HCT116 (cell line): ENCODE measurements at regions not wholly inside any gene's neighbourhood (a gene's known extent, or its start where the extent isn't known, plus 50 kb on each side); places are given as distances from the start of the nearest gene placed in this dataset.

Source experiments
- ATAC-seq: fragments of 200-7000 bp; cut with Tn5 transposase; 2 replicates; pipeline ENCODE4 v1.9.1; 2020; ENCODE audit warnings: mild to moderate bottlenecking, moderate library complexity
- BruUV-seq: library from RNA; stranded (reverse); fragments of 400-500 nt; replicated peaks from 2 replicates; lab custom pipeline; 2021; lab: Mats Ljungman, UMichigan
- CTCF ChIA-PET: fragments of 300-600 bp; sonication (Branson Sonifier 250); formaldehyde crosslinking; loops from one replicate; lab custom pipeline; 2021; ENCODE audit warnings: antibody characterized with exemption; lab: Charles Lee
- POLR2A ChIA-PET: fragments of 300-600, 350-600 bp; sonication (Branson Sonifier 250); formaldehyde crosslinking; loops from one replicate; lab custom pipeline; 2021; ENCODE audit warnings: antibody characterized with exemption; lab: Charles Lee
- RAD21 ChIA-PET, 2 experiments: fragments of 300-600 bp; sonication (Branson Sonifier 250); formaldehyde crosslinking; loops; one replicate each; lab custom pipeline; 2023; ENCODE audit warnings: low total read pairs in 2 of 2; ENCODE audit not compliant: uncharacterized antibody in 2 of 2, unreplicated experiment in 2 of 2, low non-redundant PET in 1 of 2; lab: Charles Lee
- DNase-seq: peaks from one replicate; pipeline ENCODE4 v3.0.0-alpha.2; 2010; ENCODE audit warnings: low read depth, low spot score
- H2AFZ ChIP-seq: fragments of 200-600 bp; shearing (Covaris generic), sonication (generic); 2 replicates; pipeline ENCODE4 v1.6.1; 2017; ENCODE audit warnings: low read depth, mixed run types, mixed read lengths, antibody characterized with exemption, low read length; ENCODE audit not compliant: poor library complexity, severe bottlenecking
- H3K27ac ChIP-seq: 2 replicates; pipeline ENCODE4 v1.5.1; 2012; ENCODE audit warnings: low read depth, low read length
- H3K27me3 ChIP-seq: fragments of 200-600 bp; sonication (generic); 2 replicates; pipeline ENCODE4 v1.6.1; 2016; ENCODE audit warnings: mixed run types, low read length, mixed read lengths; ENCODE audit not compliant: insufficient read depth
- H3K36me3 ChIP-seq, 2 experiments: fragments of 200-500 bp in 1 of 2; fragments of 200-600 bp in 1 of 2; sonication (Bioruptor generic) in 1 of 2; sonication (generic) in 1 of 2; 2 replicates each; pipeline versions ENCODE4 v1.5.1 to v1.6.1; 2014 to 2016; ENCODE audit warnings: low read length in 2 of 2, inconsistent platforms in 1 of 2, mixed read lengths in 1 of 2, mixed run types in 1 of 2; ENCODE audit not compliant: insufficient read depth in 2 of 2, control insufficient read depth in 1 of 2
- H3K4me1 ChIP-seq, 2 experiments: fragments of 200-600 bp in 1 of 2; sonication (generic) in 1 of 2; 2 replicates each; pipeline versions ENCODE4 v1.5.1 to v1.6.1; 2012 to 2017; ENCODE audit warnings: low read length in 2 of 2, inconsistent platforms in 1 of 2, mild to moderate bottlenecking in 1 of 2, mixed read lengths in 1 of 2, mixed run types in 1 of 2, moderate library complexity in 1 of 2; ENCODE audit not compliant: insufficient read depth in 2 of 2, control insufficient read depth in 1 of 2
- H3K4me2 ChIP-seq: fragments of 200-600 bp; sonication (generic); 2 replicates; pipeline ENCODE4 v1.6.1; 2017; ENCODE audit warnings: mixed run types, low read length, mixed read lengths
- H3K4me3 ChIP-seq, 2 experiments: fragments of 200-600 bp in 1 of 2; sonication (generic) in 1 of 2; replicated peaks in 1 of 2; 2 replicates each; pipeline ENCODE4 v1.5.1; 2011 to 2016; ENCODE audit warnings: low read length in 2 of 2, control low read depth in 1 of 2, low read depth in 1 of 2, mild to moderate bottlenecking in 1 of 2, mixed read lengths in 1 of 2, mixed run types in 1 of 2
- H3K79me2 ChIP-seq: fragments of 200-600 bp; sonication (generic); 2 replicates; pipeline ENCODE4 v1.6.1; 2017; ENCODE audit warnings: mild to moderate bottlenecking, mixed run types, low read length, moderate library complexity, mixed read lengths; ENCODE audit not compliant: insufficient read depth
- H3K9ac ChIP-seq: fragments of 200-600 bp; sonication (generic); 2 replicates; pipeline ENCODE4 v1.6.1; 2016; ENCODE audit warnings: low read length, mixed read lengths
- H3K9me2 ChIP-seq: fragments of 200-600 bp; sonication (generic), shearing (Covaris generic); 2 replicates; pipeline ENCODE4 v1.6.1; 2017; ENCODE audit warnings: mixed run types, mild to moderate bottlenecking, moderate library complexity; ENCODE audit not compliant: insufficient read depth
- H3K9me3 ChIP-seq, 2 experiments: fragments of 200-500 bp in 1 of 2; fragments of 200-600 bp in 1 of 2; sonication (Bioruptor generic) in 1 of 2; sonication (generic) in 1 of 2; 2 replicates each; pipeline ENCODE4 v1.6.1; 2014 to 2017; ENCODE audit warnings: low read length in 2 of 2, mixed read lengths in 2 of 2, inconsistent platforms in 1 of 2, low read depth in 1 of 2, mild to moderate bottlenecking in 1 of 2, mixed run types in 1 of 2, moderate library complexity in 1 of 2; ENCODE audit not compliant: control insufficient read depth in 1 of 2, insufficient read depth in 1 of 2
- H4K20me1 ChIP-seq: fragments of 200-600 bp; sonication (generic), shearing (Covaris generic); 2 replicates; pipeline ENCODE4 v1.6.1; 2017; ENCODE audit warnings: mixed run types, mild to moderate bottlenecking, moderate library complexity; ENCODE audit not compliant: insufficient read depth
- CBX3 ChIP-seq: IDR thresholded peaks from 2 replicates; pipeline ENCODE4 v1.6.1; 2012; ENCODE audit warnings: low read depth
- CEBPB ChIP-seq: IDR thresholded peaks from 2 replicates; pipeline ENCODE4 v1.6.1; 2012; ENCODE audit warnings: low read depth
- JUND ChIP-seq: IDR thresholded peaks from 2 replicates; pipeline ENCODE4 v1.6.1; 2012
- POLR2A ChIP-seq: IDR thresholded peaks from 2 replicates; pipeline ENCODE4 v1.7.0; 2011; ENCODE audit warnings: borderline replicate concordance; ENCODE audit not compliant: insufficient read depth, insufficient read length; ENCODE audit errors: extremely low read depth
- POLR2AphosphoS5 ChIP-seq: IDR thresholded peaks from 2 replicates; pipeline ENCODE4 v1.6.1; 2011; ENCODE audit warnings: mild to moderate bottlenecking, low read depth, low read length, moderate library complexity
- SP1 ChIP-seq: IDR thresholded peaks from 2 replicates; pipeline ENCODE4 v1.6.1; 2012; ENCODE audit warnings: low read depth
- SRF ChIP-seq: IDR thresholded peaks from 2 replicates; pipeline ENCODE4 v1.6.1; 2012; ENCODE audit warnings: low read depth
- ZFX ChIP-seq: fragments of 450-650 bp; IDR thresholded peaks from 2 replicates; pipeline ENCODE4 v1.6.1; 2017
- ZNF274 ChIP-seq: fragments of 200-500 bp; sonication (Bioruptor generic); IDR thresholded peaks from 2 replicates; pipeline ENCODE4 v1.6.1; 2014; ENCODE audit warnings: mild to moderate bottlenecking, low read depth, low read length, inconsistent platforms
- intact Hi-C: fragments of 100-400 bp; cut with micrococcal nuclease; formaldehyde crosslinking; loops from 2 replicates; pipeline ENCODE4 v1.10.0; 2022
- TF ChIP-seq, protein P1 (sequence below): IDR thresholded peaks from 2 replicates; pipeline ENCODE4 v1.6.1; 2012
- TF ChIP-seq, protein P2 (sequence below): IDR thresholded peaks from 2 replicates; pipeline ENCODE4 v1.6.1; 2012; ENCODE audit warnings: low read depth

DNA sequence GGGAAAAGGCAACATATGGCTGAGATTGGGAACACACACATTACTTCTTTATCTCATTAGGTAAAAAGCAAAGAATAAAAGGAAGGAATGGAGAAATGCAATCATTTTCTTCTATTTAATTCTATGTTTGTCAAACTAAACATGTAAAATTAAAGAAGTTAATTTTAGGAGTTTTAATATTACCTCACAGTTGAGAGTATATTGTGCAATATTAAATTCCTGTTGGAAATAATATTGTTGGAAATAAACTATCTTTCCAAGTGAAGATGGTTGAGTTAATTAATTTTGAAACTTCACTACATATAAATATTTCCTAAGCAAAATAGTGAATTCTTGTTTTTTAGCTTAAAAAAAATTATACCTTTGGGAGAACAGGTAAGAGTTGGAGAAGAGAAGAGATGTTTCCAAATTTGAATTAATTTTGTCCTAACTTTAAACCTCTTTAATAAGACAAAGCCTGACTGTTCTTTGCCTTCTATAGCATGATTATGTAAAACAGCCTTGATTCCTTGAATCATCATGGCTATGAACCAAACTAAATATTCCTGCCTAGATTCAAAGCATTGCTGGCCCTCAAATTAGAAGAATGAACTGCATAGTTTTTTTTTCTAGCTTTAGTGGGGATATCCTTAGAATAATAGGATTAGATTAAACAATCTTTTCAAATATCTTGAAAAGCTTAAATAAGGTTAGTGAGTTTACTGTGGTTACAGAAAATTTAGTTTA is 1349.1 kb upstream of the ADGRB3 start:
- ATAC-seq (no peak), DNase-seq (no peak)
- Histone ChIP-seq H3K27ac (no peak overlapping the region), H3K9me2 (no peaks in the 10 kb centered on the region), H3K79me2 (no peaks in the 10 kb centered on the region), H3K9me3 (peaks cover 0 to 16% of the 10 kb centered on the region in 2 experiments; a peak in 2 of 4 replicates), H3K4me1 (no peaks in the 10 kb centered on the region), H2AFZ (no peak overlapping the region), H3K9ac (no peak overlapping the region), H3K4me3 (no peak overlapping the region), H4K20me1 (no peaks in the 10 kb centered on the region), H3K27me3 (no peaks in the 10 kb centered on the region), H3K4me2 (no peak overlapping the region), H3K36me3 (no peaks in the 10 kb centered on the region)
- TF ChIP-seq CBX3 (no peak), POLR2AphosphoS5 (no peak), CEBPB (no peak), POLR2A (no peak), ZNF274 (no peak), SRF (no peak), JUND (no peak), ZFX (no peak), SP1 (no peak)
- TF ChIP-seq, protein P1, sequence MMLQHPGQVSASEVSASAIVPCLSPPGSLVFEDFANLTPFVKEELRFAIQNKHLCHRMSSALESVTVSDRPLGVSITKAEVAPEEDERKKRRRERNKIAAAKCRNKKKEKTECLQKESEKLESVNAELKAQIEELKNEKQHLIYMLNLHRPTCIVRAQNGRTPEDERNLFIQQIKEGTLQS, result no peak
- TF ChIP-seq, protein P2, sequence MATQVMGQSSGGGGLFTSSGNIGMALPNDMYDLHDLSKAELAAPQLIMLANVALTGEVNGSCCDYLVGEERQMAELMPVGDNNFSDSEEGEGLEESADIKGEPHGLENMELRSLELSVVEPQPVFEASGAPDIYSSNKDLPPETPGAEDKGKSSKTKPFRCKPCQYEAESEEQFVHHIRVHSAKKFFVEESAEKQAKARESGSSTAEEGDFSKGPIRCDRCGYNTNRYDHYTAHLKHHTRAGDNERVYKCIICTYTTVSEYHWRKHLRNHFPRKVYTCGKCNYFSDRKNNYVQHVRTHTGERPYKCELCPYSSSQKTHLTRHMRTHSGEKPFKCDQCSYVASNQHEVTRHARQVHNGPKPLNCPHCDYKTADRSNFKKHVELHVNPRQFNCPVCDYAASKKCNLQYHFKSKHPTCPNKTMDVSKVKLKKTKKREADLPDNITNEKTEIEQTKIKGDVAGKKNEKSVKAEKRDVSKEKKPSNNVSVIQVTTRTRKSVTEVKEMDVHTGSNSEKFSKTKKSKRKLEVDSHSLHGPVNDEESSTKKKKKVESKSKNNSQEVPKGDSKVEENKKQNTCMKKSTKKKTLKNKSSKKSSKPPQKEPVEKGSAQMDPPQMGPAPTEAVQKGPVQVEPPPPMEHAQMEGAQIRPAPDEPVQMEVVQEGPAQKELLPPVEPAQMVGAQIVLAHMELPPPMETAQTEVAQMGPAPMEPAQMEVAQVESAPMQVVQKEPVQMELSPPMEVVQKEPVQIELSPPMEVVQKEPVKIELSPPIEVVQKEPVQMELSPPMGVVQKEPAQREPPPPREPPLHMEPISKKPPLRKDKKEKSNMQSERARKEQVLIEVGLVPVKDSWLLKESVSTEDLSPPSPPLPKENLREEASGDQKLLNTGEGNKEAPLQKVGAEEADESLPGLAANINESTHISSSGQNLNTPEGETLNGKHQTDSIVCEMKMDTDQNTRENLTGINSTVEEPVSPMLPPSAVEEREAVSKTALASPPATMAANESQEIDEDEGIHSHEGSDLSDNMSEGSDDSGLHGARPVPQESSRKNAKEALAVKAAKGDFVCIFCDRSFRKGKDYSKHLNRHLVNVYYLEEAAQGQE, result no peak
- ChIA-PET POLR2A (no interaction called here), CTCF (no interaction called here), RAD21 (no interaction called here)
- BruUV-seq, result no TSS peak
- intact Hi-C loops, result no loop called here
